ENCODE measurements at regions not wholly inside any gene's neighbourhood (a gene's known extent, or its start where the extent isn't known, plus 50 kb on each side); places are given as distances from the start of the nearest gene placed in this dataset.

DNA sequence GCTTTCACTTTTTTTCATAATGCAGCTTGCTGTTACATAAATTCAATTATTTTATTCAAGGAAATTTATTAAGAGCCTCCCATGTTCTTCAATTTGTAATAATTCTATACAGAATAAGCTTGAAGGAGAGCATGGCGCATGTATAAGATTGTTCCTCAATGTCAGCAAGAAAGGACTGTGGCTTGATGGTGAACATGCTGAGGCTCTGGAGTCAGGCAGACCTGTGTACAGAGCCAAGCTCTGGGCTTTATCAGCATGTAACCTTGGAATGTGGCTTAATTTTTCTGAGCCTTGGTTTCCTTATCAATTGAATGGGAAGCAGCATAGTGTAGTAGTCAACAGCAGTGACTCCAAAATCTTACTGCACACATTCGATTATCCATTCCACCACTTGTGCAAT is 92.4 kb downstream of the JRKL start:
- Histone ChIP-seq H3K27ac (ENCODE audit: low read length in 2 of 2) (no peak overlapping the region), H3K4me3 (ENCODE audit: control extremely low read depth in 1 of 5, extremely low read depth in 1 of 5, insufficient read depth in 1 of 5, low read depth in 2 of 5, low read length in 4 of 5) (no peak overlapping the region), H2AFZ (ENCODE audit: insufficient read depth, low read depth, low read length, poor library complexity, severe bottlenecking) (no peak overlapping the region), H4K20me1 (ENCODE audit: control insufficient read depth, insufficient read depth, low read length, poor library complexity, severe bottlenecking) (no peaks in the 10 kb centered on the region), H3K4me2 (replicated peaks; ENCODE audit: low read depth, low read length, poor library complexity, severe bottlenecking) (no peak overlapping the region), H3K9ac (ENCODE audit: low read length) (no peak overlapping the region), H3K27me3 (replicated peaks in 1 of 4; ENCODE audit: control extremely low read depth in 1 of 4, control insufficient read depth in 3 of 4, insufficient read depth in 4 of 4, low read length in 3 of 4) (peaks cover 0 to 4% (median under 1%) of the 10 kb centered on the region in 4 experiments), H3K4me1 (ENCODE audit: control insufficient read depth in 2 of 2, insufficient read depth in 2 of 2, low read length in 2 of 2) (no peaks in the 10 kb centered on the region), H3K9me3 (ENCODE audit: control extremely low read depth in 1 of 3, control insufficient read depth in 2 of 3, insufficient read depth in 1 of 3, low read length in 2 of 3) (peaks cover 0 to under 1% (median 0%) of the 10 kb centered on the region in 3 donors), H3K36me3 (replicated peaks in 1 of 2; ENCODE audit: control extremely low read depth in 1 of 2, control insufficient read depth in 1 of 2, extremely low read depth in 1 of 2, insufficient read depth in 2 of 2, low read length in 1 of 2) (no peaks in the 10 kb centered on the region), H3K79me2 (ENCODE audit: control insufficient read depth, insufficient read depth, low read length) (no peaks in the 10 kb centered on the region)
- TF ChIP-seq EZH2 (IDR thresholded peaks at IDR 0.05; ENCODE audit: borderline replicate concordance, insufficient read depth, low read depth, low read length, poor library complexity, severe bottlenecking): no peak
- TF ChIP-seq, protein P1, sequence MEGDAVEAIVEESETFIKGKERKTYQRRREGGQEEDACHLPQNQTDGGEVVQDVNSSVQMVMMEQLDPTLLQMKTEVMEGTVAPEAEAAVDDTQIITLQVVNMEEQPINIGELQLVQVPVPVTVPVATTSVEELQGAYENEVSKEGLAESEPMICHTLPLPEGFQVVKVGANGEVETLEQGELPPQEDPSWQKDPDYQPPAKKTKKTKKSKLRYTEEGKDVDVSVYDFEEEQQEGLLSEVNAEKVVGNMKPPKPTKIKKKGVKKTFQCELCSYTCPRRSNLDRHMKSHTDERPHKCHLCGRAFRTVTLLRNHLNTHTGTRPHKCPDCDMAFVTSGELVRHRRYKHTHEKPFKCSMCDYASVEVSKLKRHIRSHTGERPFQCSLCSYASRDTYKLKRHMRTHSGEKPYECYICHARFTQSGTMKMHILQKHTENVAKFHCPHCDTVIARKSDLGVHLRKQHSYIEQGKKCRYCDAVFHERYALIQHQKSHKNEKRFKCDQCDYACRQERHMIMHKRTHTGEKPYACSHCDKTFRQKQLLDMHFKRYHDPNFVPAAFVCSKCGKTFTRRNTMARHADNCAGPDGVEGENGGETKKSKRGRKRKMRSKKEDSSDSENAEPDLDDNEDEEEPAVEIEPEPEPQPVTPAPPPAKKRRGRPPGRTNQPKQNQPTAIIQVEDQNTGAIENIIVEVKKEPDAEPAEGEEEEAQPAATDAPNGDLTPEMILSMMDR (IDR thresholded peaks at IDR 0.05): no peak
- Mint-ChIP-seq H3K9me3 (ENCODE audit: insufficient read depth) (no peaks in the 10 kb centered on the region), H3K4me1 (no peaks in the 10 kb centered on the region), H3K27me3 (peaks cover 15% of the 10 kb centered on the region), H3K4me3 (no peak overlapping the region), H3K27ac (no peak overlapping the region)
- intact Hi-C loops (cut with micrococcal nuclease): no loop called here
- 100% methylated on average over 1 of the region's 2 CpGs for WGBS (ENCODE audit: insufficient coverage)
- ChIA-PET CTCF (interaction anchor here (0.7 to 1.4 kb wide), 2 partner anchors 14 to 18 kb away, joined by 3 to 4 read pairs; no protein-coding TSS in a partner anchor), POLR2A (no interaction called here)
- DNase-seq: no peak
- ATAC-seq (ENCODE audit: low read depth): no peak

DNA sequence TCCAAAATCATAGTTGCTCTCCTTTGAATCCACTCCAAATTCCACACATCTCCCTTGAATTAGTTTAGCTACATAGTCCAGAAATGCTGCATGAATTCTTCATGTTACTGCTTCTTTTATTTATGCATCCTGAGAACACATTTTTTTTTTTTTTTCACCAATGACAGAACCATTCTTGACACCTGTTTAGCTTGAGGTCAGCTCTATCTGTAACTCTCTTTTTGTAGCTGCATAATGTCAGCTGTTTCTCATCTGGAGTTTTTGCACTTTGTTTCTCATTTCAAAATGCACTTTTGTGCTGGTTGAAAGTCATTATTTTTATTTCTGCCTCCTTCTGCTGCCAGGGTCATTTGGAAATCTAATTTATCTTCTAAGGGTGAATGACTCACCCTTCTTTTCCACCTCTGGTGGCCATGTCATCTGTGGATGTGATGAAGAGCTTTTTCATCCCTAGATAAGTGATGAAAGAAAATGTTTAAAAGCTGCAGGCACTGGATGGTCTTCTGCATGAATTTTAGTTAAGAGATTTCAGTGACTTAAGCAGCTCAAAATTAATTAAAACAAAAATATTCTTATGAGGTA is 93.7 kb downstream of the JRKL start:
- no peak overlapping the region for H3K27ac ChIP-seq (ENCODE audit: low read length in 2 of 2)
- H3K4me1 ChIP-seq (ENCODE audit: control insufficient read depth in 2 of 2, insufficient read depth in 2 of 2, low read length in 2 of 2): no peaks in the 10 kb centered on the region
- no peaks in the 10 kb centered on the region for H3K9me3 Mint-ChIP-seq (ENCODE audit: insufficient read depth)
- H3K9ac ChIP-seq (ENCODE audit: low read length): no peak overlapping the region
- no peaks in the 10 kb centered on the region for H4K20me1 ChIP-seq (ENCODE audit: control insufficient read depth, insufficient read depth, low read length, poor library complexity, severe bottlenecking)
- peaks cover 22% of the 10 kb centered on the region for H3K27me3 Mint-ChIP-seq
- ChIA-PET POLR2A (no interaction called here), CTCF (interaction anchor here (1.8 kb wide), 1 partner anchor 19 kb away, joined by 7 read pairs; no protein-coding TSS in a partner anchor)
- H3K4me1 Mint-ChIP-seq: no peaks in the 10 kb centered on the region
- no peak overlapping the region for H3K4me2 ChIP-seq (replicated peaks; ENCODE audit: low read depth, low read length, poor library complexity, severe bottlenecking)
- intact Hi-C loops (cut with micrococcal nuclease): no loop called here
- peaks cover 0 to 4% (median 0%) of the 10 kb centered on the region in 3 donors for H3K9me3 ChIP-seq (ENCODE audit: control extremely low read depth in 1 of 3, control insufficient read depth in 2 of 3, insufficient read depth in 1 of 3, low read length in 2 of 3)
- ATAC-seq (ENCODE audit: low read depth) (no peak), DNase-seq (no peak)
- H3K36me3 ChIP-seq (replicated peaks in 1 of 2; ENCODE audit: control extremely low read depth in 1 of 2, control insufficient read depth in 1 of 2, extremely low read depth in 1 of 2, insufficient read depth in 2 of 2, low read length in 1 of 2): no peaks in the 10 kb centered on the region
- TF ChIP-seq EZH2 (IDR thresholded peaks at IDR 0.05; ENCODE audit: borderline replicate concordance, insufficient read depth, low read depth, low read length, poor library complexity, severe bottlenecking): no peak
- TF ChIP-seq, protein P1 (IDR thresholded peaks at IDR 0.05): no peak
- no peaks in the 10 kb centered on the region for H3K79me2 ChIP-seq (ENCODE audit: control insufficient read depth, insufficient read depth, low read length)
- no peak overlapping the region for H3K4me3 ChIP-seq (ENCODE audit: control extremely low read depth in 1 of 5, extremely low read depth in 1 of 5, insufficient read depth in 1 of 5, low read depth in 2 of 5, low read length in 4 of 5)
- no peak overlapping the region for H3K27ac Mint-ChIP-seq
- no peak overlapping the region for H2AFZ ChIP-seq (ENCODE audit: insufficient read depth, low read depth, low read length, poor library complexity, severe bottlenecking)
- H3K27me3 ChIP-seq (replicated peaks in 1 of 4; ENCODE audit: control extremely low read depth in 1 of 4, control insufficient read depth in 3 of 4, insufficient read depth in 4 of 4, low read length in 3 of 4): peaks cover 0 to 5% (median 2%) of the 10 kb centered on the region in 4 experiments
- H3K4me3 Mint-ChIP-seq: no peak overlapping the region
